Neural progenitor cell (in vitro differentiated cells): ENCODE measurements at regions not wholly inside any gene's neighbourhood (a gene's known extent, or its start where the extent isn't known, plus 50 kb on each side); places are given as distances from the start of the nearest gene placed in this dataset.

Experiments used
- DNase-seq: peaks from one replicate; pipeline ENCODE4 v3.0.0-alpha.2; 2016; ENCODE audit warnings: low spot score
- H2AFZ ChIP-seq: fragments of 200-600 bp; sonication (generic); replicated peaks from 2 replicates; pipeline ENCODE4 v1.6.1; 2016; ENCODE audit warnings: antibody characterized with exemption
- H3F3A ChIP-seq: fragments of 200-600 bp; sonication (generic); 2 replicates; pipeline ENCODE4 v1.6.1; 2016; ENCODE audit warnings: antibody characterized with exemption, low read depth
- H3K27ac ChIP-seq: fragments of 200-600 bp; sonication (generic); 2 replicates; pipeline ENCODE4 v1.5.1; 2016; ENCODE audit warnings: mild to moderate bottlenecking
- H3K27me3 ChIP-seq: fragments of 200-600 bp; sonication (generic); 2 replicates; pipeline ENCODE4 v1.6.1; 2016; ENCODE audit warnings: mild to moderate bottlenecking, moderate library complexity
- H3K36me3 ChIP-seq: fragments of 200-600 bp; sonication (generic); 2 replicates; pipeline ENCODE4 v1.5.1; 2016
- H3K4me1 ChIP-seq: fragments of 200-600 bp; sonication (generic); 2 replicates; pipeline ENCODE4 v1.6.1; 2016; ENCODE audit warnings: mixed run types
- H3K4me2 ChIP-seq: fragments of 200-600 bp; sonication (generic); 2 replicates; pipeline ENCODE4 v1.6.1; 2016
- H3K4me3 ChIP-seq: fragments of 200-600 bp; sonication (generic); 2 replicates; pipeline ENCODE4 v1.5.1; 2016
- H3K79me2 ChIP-seq: fragments of 200-600 bp; sonication (generic); 2 replicates; pipeline ENCODE4 v1.6.1; 2016; ENCODE audit warnings: low read depth
- H3K9ac ChIP-seq: fragments of 200-600 bp; sonication (generic); 2 replicates; pipeline ENCODE4 v1.6.1; 2016
- H3K9me3 ChIP-seq: fragments of 200-600 bp; sonication (generic); 2 replicates; pipeline ENCODE4 v1.5.1; 2016; ENCODE audit warnings: low read depth
- H4K20me1 ChIP-seq: fragments of 200-600 bp; sonication (generic); 2 replicates; pipeline ENCODE4 v1.6.1; 2016; ENCODE audit warnings: low read depth
- H3K27ac Mint-ChIP-seq: 3 replicates; pipeline ENCODE4 v1.8.0; 2021; ENCODE audit warnings: mixed read lengths
- H3K27me3 Mint-ChIP-seq: 2 replicates; pipeline ENCODE4 v1.8.0; 2022; ENCODE audit warnings: low read depth, mild to moderate bottlenecking, inconsistent platforms, moderate library complexity, mixed read lengths; ENCODE audit not compliant: insufficient read depth
- H3K36me3 Mint-ChIP-seq: 3 replicates; pipeline ENCODE4 v1.8.0; 2021; ENCODE audit warnings: mixed read lengths
- H3K4me1 Mint-ChIP-seq: 3 replicates; pipeline ENCODE4 v1.8.0; 2021; ENCODE audit warnings: mixed read lengths
- H3K4me3 Mint-ChIP-seq: 3 replicates; pipeline ENCODE4 v1.8.0; 2021; ENCODE audit warnings: mild to moderate bottlenecking, moderate library complexity, mixed read lengths
- H3K9me3 Mint-ChIP-seq: 3 replicates; pipeline ENCODE4 v1.8.0; 2020; ENCODE audit warnings: mixed read lengths
- CTCF ChIP-seq: fragments of 200-600 bp; sonication (generic); IDR thresholded peaks from 2 replicates; pipeline ENCODE4 v1.5.1; 2017; ENCODE audit warnings: antibody characterized with exemption, mild to moderate bottlenecking
- EZH2 ChIP-seq: fragments of 200-600 bp; sonication (generic); IDR thresholded peaks from 2 replicates; pipeline ENCODE4 v1.6.1; 2017; ENCODE audit warnings: antibody characterized with exemption, mild to moderate bottlenecking, moderate library complexity
- EZH2phosphoT487 ChIP-seq: fragments of 200-600 bp; sonication (generic); IDR thresholded peaks from 2 replicates; pipeline ENCODE4 v1.6.1; 2017; ENCODE audit warnings: antibody characterized with exemption

GRCh38 chr21:16353764-16354163 lies 624.0 kb downstream of the USP25 start:
- Mint-ChIP-seq H3K27ac (no peak overlapping the region), H3K27me3 (no peaks in the 10 kb centered on the region), H3K4me3 (no peak overlapping the region), H3K9me3 (peaks cover 26% of the 10 kb centered on the region), H3K4me1 (no peaks in the 10 kb centered on the region), H3K36me3 (peaks cover 54% of the 10 kb centered on the region)
- H3K4me2 ChIP-seq: no peak overlapping the region
- H3K4me3 ChIP-seq: no peak overlapping the region
- no peaks in the 10 kb centered on the region for H3K36me3 ChIP-seq
- H3K27me3 ChIP-seq: no peaks in the 10 kb centered on the region
- no peak for DNase-seq
- no peaks in the 10 kb centered on the region for H3F3A ChIP-seq
- H3K4me1 ChIP-seq: no peaks in the 10 kb centered on the region
- H4K20me1 ChIP-seq: no peaks in the 10 kb centered on the region
- H2AFZ ChIP-seq: no peak overlapping the region
- H3K9me3 ChIP-seq: no peaks in the 10 kb centered on the region
- no peak overlapping the region for H3K9ac ChIP-seq
- no peak for TF ChIP-seq CTCF
- no peak for TF ChIP-seq EZH2phosphoT487
- TF ChIP-seq EZH2: no peak
- no peaks in the 10 kb centered on the region for H3K79me2 ChIP-seq
- H3K27ac ChIP-seq: no peak overlapping the region

- Histone ChIP-seq H3K27me3 (no peaks in the 10 kb centered on the region), H4K20me1 (no peaks in the 10 kb centered on the region), H3K27ac (no peak overlapping the region), H3K9me3 (no peaks in the 10 kb centered on the region), H3K36me3 (no peaks in the 10 kb centered on the region), H3K4me3 (no peak overlapping the region), H3K79me2 (no peaks in the 10 kb centered on the region), H2AFZ (no peak overlapping the region), H3K4me2 (no peak overlapping the region), H3K4me1 (no peaks in the 10 kb centered on the region), H3K9ac (no peak overlapping the region), H3F3A (no peaks in the 10 kb centered on the region)
- Mint-ChIP-seq H3K4me3 (no peak overlapping the region), H3K36me3 (peaks cover 42% of the 10 kb centered on the region), H3K4me1 (no peaks in the 10 kb centered on the region), H3K27ac (no peak overlapping the region), H3K9me3 (peaks cover 24% of the 10 kb centered on the region), H3K27me3 (no peaks in the 10 kb centered on the region)
- DNase-seq: no peak
- TF ChIP-seq CTCF (no peak), EZH2 (no peak), EZH2phosphoT487 (no peak)
Observed at GRCh38 chr21:16357994-16358393, 628.2 kb downstream of the USP25 start.

GRCh38 chr21:16358784-16359183 lies 629.0 kb downstream of the USP25 start:
- Histone ChIP-seq H3K9ac (no peak overlapping the region), H3K4me2 (no peak overlapping the region), H2AFZ (no peak overlapping the region), H3K79me2 (no peaks in the 10 kb centered on the region), H4K20me1 (no peaks in the 10 kb centered on the region), H3K27me3 (no peaks in the 10 kb centered on the region), H3K4me3 (no peak overlapping the region), H3K9me3 (no peaks in the 10 kb centered on the region), H3F3A (no peaks in the 10 kb centered on the region), H3K36me3 (no peaks in the 10 kb centered on the region), H3K27ac (no peak overlapping the region), H3K4me1 (no peaks in the 10 kb centered on the region)
- Mint-ChIP-seq H3K4me1 (no peaks in the 10 kb centered on the region), H3K9me3 (peaks cover 23% of the 10 kb centered on the region), H3K27ac (no peak overlapping the region), H3K36me3 (peaks cover 40% of the 10 kb centered on the region), H3K4me3 (no peak overlapping the region), H3K27me3 (no peaks in the 10 kb centered on the region)
- no peak for DNase-seq
- TF ChIP-seq CTCF (no peak), EZH2 (no peak)

- H3K4me1 Mint-ChIP-seq: no peaks in the 10 kb centered on the region
- no peaks in the 10 kb centered on the region for H3K4me1 ChIP-seq
- H3K27me3 ChIP-seq: no peaks in the 10 kb centered on the region
- H3K27ac Mint-ChIP-seq: no peak overlapping the region
- H4K20me1 ChIP-seq: no peaks in the 10 kb centered on the region
- no peaks in the 10 kb centered on the region for H3F3A ChIP-seq
- peak; percentile 5 for DNase-seq
- H2AFZ ChIP-seq: no peak overlapping the region
- peaks cover 29% of the 10 kb centered on the region for H3K36me3 Mint-ChIP-seq
- TF ChIP-seq EZH2phosphoT487 (no peak), CTCF (no peak)
- H3K9ac ChIP-seq: no peak overlapping the region
- peaks cover 12% of the 10 kb centered on the region for H3K9me3 Mint-ChIP-seq
- no peak overlapping the region for H3K4me3 ChIP-seq
- no peaks in the 10 kb centered on the region for H3K79me2 ChIP-seq
- no peaks in the 10 kb centered on the region for H3K27me3 Mint-ChIP-seq
- peak overlapping the region; percentile 25 for H3K27ac ChIP-seq
- H3K36me3 ChIP-seq: no peaks in the 10 kb centered on the region
- H3K9me3 ChIP-seq: no peaks in the 10 kb centered on the region
- no peak overlapping the region for H3K4me3 Mint-ChIP-seq
- no peak overlapping the region for H3K4me2 ChIP-seq
Observed at GRCh38 chr21:16363100-16363499, 633.3 kb downstream of the USP25 start.
